ENCODE measurements at regions not wholly inside any gene's neighbourhood (a gene's known extent, or its start where the extent isn't known, plus 50 kb on each side); places are given as distances from the start of the nearest gene placed in this dataset.

DNA sequence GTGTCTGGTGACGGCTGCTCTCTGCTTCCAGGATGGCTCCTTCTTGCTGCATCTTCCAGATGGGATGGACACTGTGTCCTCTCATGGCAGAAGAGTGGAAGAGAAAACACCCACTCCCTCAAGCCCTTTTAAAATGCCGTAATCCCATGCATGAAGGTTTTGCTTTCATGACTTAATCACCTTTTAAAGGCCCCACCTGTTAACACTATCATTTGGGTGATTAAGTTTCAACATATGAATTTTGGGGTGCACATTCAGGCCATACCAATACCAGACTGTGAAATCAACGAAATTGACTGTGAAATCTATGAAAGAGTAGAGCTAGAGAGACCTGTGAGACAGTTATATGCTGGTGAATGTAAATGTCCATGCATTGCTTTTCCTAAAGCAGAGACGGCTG, 374.3 kb upstream of the CHD6 start:
- H3K9me3 ChIP-seq (ENCODE audit: low read depth, low read length): peaks cover 2% of the 10 kb centered on the region
- no peaks in the 10 kb centered on the region for H3K36me3 ChIP-seq (ENCODE audit: insufficient read depth, low read length)
- no peak overlapping the region for H3K4me2 ChIP-seq (ENCODE audit: insufficient read depth, low read length)
- TF ChIP-seq, protein P1, sequence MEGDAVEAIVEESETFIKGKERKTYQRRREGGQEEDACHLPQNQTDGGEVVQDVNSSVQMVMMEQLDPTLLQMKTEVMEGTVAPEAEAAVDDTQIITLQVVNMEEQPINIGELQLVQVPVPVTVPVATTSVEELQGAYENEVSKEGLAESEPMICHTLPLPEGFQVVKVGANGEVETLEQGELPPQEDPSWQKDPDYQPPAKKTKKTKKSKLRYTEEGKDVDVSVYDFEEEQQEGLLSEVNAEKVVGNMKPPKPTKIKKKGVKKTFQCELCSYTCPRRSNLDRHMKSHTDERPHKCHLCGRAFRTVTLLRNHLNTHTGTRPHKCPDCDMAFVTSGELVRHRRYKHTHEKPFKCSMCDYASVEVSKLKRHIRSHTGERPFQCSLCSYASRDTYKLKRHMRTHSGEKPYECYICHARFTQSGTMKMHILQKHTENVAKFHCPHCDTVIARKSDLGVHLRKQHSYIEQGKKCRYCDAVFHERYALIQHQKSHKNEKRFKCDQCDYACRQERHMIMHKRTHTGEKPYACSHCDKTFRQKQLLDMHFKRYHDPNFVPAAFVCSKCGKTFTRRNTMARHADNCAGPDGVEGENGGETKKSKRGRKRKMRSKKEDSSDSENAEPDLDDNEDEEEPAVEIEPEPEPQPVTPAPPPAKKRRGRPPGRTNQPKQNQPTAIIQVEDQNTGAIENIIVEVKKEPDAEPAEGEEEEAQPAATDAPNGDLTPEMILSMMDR (IDR thresholded peaks at IDR 0.05; ENCODE audit: extremely low read depth, low read depth, low read length): no peak
- no peaks in the 10 kb centered on the region for H3K79me2 ChIP-seq (ENCODE audit: insufficient read depth, low read length)
- no peak overlapping the region for H2AFZ ChIP-seq (ENCODE audit: low read length)
- no peaks in the 10 kb centered on the region for H4K20me1 ChIP-seq (ENCODE audit: insufficient read depth, low read length)
- no peaks in the 10 kb centered on the region for H3K4me1 ChIP-seq (ENCODE audit: insufficient read depth, low read length)
- no peak for DNase-seq (ENCODE audit: insufficient read length, low spot score, missing footprints)
- no peak overlapping the region for H3K4me3 ChIP-seq (ENCODE audit: insufficient read depth, low read length)
- no peak overlapping the region for H3K27ac ChIP-seq (ENCODE audit: low read depth, low read length)
- no peaks in the 10 kb centered on the region for H3K27me3 ChIP-seq (ENCODE audit: insufficient read depth, low read length)

DNA sequence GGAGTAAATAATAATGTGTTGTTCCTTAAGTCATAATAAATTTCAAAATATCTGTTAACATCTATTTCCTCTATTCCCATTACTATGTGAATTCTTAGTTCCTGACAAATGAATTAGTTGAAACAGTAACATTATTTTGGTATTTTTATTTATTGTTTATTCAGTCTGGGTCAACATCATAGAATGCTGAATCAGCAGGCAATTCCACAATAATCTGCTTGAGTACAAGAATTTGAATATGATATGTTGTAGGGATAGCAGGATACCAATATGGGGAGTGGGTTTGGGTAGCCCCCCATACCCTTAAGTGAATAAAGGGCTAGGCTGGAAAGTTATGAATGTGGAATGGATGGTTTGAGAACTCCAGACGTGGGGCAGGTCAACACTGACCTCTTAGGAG, 373.2 kb upstream of the CHD6 start:
- H3K27me3 ChIP-seq (ENCODE audit: insufficient read depth, low read length): no peaks in the 10 kb centered on the region
- no peak for DNase-seq (ENCODE audit: insufficient read length, low spot score, missing footprints)
- H3K36me3 ChIP-seq (ENCODE audit: insufficient read depth, low read length): no peaks in the 10 kb centered on the region
- H3K4me1 ChIP-seq (ENCODE audit: insufficient read depth, low read length): no peaks in the 10 kb centered on the region
- peaks cover 2% of the 10 kb centered on the region for H3K9me3 ChIP-seq (ENCODE audit: low read depth, low read length)
- no peak overlapping the region for H2AFZ ChIP-seq (ENCODE audit: low read length)
- no peaks in the 10 kb centered on the region for H4K20me1 ChIP-seq (ENCODE audit: insufficient read depth, low read length)
- H3K4me2 ChIP-seq (ENCODE audit: insufficient read depth, low read length): no peak overlapping the region
- TF ChIP-seq, protein P1 (IDR thresholded peaks at IDR 0.05; ENCODE audit: extremely low read depth, low read depth, low read length): no peak
- no peaks in the 10 kb centered on the region for H3K79me2 ChIP-seq (ENCODE audit: insufficient read depth, low read length)
- no peak overlapping the region for H3K27ac ChIP-seq (ENCODE audit: low read depth, low read length)
- no peak overlapping the region for H3K4me3 ChIP-seq (ENCODE audit: insufficient read depth, low read length)

DNA sequence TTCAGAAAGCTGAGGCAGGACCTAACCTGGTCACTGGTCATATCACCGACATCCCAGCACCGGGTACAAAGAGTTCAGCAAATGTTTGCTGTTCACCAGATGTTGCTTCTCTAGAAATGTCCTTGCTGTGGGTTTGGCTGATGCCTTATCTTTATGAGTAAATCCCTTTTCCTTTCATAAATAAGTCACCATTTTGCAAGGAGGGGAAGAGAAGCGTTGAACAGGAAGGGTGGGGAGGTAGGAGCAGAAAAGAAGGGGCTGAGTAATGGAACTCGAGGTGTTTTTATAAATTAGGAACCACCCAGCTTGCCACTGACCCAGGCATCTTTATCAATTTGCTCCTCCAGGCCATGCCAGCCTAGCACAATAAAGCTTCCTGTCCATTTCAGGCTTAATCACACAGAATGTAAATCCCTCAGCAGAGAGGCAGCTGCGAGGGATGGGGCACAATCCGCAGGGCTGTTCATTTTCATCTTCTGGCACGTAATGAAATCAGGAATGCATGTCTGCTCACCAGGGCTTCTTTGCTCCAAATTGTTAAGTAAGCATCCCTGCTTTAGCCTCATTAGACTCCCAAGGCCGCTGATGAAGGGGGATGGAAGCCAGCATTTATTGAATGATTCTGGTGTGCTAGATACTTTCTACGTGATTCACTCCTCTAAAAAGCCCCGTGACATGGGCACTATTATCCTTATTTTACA, 371.9 kb upstream of the CHD6 start:
- Histone ChIP-seq H3K79me2 (ENCODE audit: insufficient read depth, low read length) (no peaks in the 10 kb centered on the region), H3K27ac (ENCODE audit: low read depth, low read length) (no peak overlapping the region), H3K27me3 (ENCODE audit: insufficient read depth, low read length) (no peaks in the 10 kb centered on the region), H4K20me1 (ENCODE audit: insufficient read depth, low read length) (no peaks in the 10 kb centered on the region), H3K4me1 (ENCODE audit: insufficient read depth, low read length) (no peaks in the 10 kb centered on the region), H3K36me3 (ENCODE audit: insufficient read depth, low read length) (no peaks in the 10 kb centered on the region), H3K4me2 (ENCODE audit: insufficient read depth, low read length) (no peak overlapping the region), H3K4me3 (ENCODE audit: insufficient read depth, low read length) (no peak overlapping the region), H2AFZ (ENCODE audit: low read length) (no peak overlapping the region), H3K9me3 (ENCODE audit: low read depth, low read length) (peaks cover 2% of the 10 kb centered on the region)
- TF ChIP-seq, protein P1 (IDR thresholded peaks at IDR 0.05; ENCODE audit: extremely low read depth, low read depth, low read length): no peak
- DNase-seq (ENCODE audit: insufficient read length, low spot score, missing footprints): no peak

DNA sequence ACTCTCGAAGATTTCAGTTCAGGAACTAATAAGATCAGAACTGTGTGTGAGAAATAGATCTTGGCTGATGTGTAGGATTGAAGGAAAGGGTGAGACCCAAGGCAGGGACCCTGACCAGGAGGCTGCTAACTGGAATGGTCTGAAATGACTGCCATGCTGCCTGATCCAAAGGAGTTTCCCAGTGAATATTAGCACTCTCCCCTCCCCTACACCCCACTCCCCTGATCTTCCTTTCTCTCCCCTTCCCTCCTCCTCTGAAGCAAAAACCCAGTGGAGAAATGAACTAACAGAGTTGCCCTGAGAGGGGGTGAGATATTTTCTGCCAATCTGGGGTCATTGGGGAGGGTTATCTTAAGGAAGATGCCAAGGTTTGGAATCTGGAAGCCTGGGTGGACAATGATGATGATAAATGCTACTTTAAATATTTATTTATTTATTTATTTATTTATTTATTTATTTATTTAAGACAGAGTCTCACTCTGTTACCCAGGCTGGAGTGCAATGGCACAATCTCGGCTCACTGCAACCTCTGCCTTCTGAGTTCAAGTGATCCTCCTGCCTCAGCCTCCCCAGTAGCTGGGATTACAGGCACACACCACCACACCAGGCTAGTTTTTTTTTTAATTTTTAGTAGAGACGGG, 371.0 kb upstream of the CHD6 start:
- no peak overlapping the region for H3K4me2 ChIP-seq (ENCODE audit: insufficient read depth, low read length)
- TF ChIP-seq, protein P1 (IDR thresholded peaks at IDR 0.05; ENCODE audit: extremely low read depth, low read depth, low read length): no peak
- no peaks in the 10 kb centered on the region for H3K79me2 ChIP-seq (ENCODE audit: insufficient read depth, low read length)
- H3K4me1 ChIP-seq (ENCODE audit: insufficient read depth, low read length): no peaks in the 10 kb centered on the region
- H3K27me3 ChIP-seq (ENCODE audit: insufficient read depth, low read length): no peaks in the 10 kb centered on the region
- no peaks in the 10 kb centered on the region for H3K36me3 ChIP-seq (ENCODE audit: insufficient read depth, low read length)
- peaks cover 4% of the 10 kb centered on the region for H3K9me3 ChIP-seq (ENCODE audit: low read depth, low read length)
- H2AFZ ChIP-seq (ENCODE audit: low read length): no peak overlapping the region
- H3K27ac ChIP-seq (ENCODE audit: low read depth, low read length): no peak overlapping the region
- no peaks in the 10 kb centered on the region for H4K20me1 ChIP-seq (ENCODE audit: insufficient read depth, low read length)
- H3K4me3 ChIP-seq (ENCODE audit: insufficient read depth, low read length): no peak overlapping the region
- DNase-seq (ENCODE audit: insufficient read length, low spot score, missing footprints): no peak
